A549 (cell line): ENCODE measurements at regions not wholly inside any gene's neighbourhood (a gene's known extent, or its start where the extent isn't known, plus 50 kb on each side); places are given as distances from the start of the nearest gene placed in this dataset.
A peak's percentile ranks its signal among the peaks of the same experiment; 100 is the strongest.
"Not testable (repeated sequence)": the region's sequence is repeated elsewhere in the genome, so short reads cannot be mapped to it uniquely, and the experiment has no call there.

Experiments used
- ATAC-seq, 2 experiments: fragments of 200-7000 bp in 1 of 2; fragments of >200 bp in 1 of 2; cut with Nextera tagmentation in 1 of 2; cut with Tn5 transposase in 1 of 2; 3 replicates each; pipeline versions ENCODE4 v1.8.0 to v1.9.1; 2018 to 2020; ENCODE audit warnings: mild to moderate bottlenecking in 1 of 2, moderate library complexity in 1 of 2
- CTCF ChIA-PET: fragments of 300-600 bp; sonication (Branson Sonifier 250); formaldehyde crosslinking; extraction: SDS; loops from one replicate; lab custom pipeline; 2021; ENCODE audit warnings: antibody characterized with exemption, inconsistent platforms; lab: Yijun Ruan, JAX
- POLR2A ChIA-PET: fragments of 350-600 bp; formaldehyde crosslinking; extraction: SDS; loops from one replicate; lab custom pipeline; 2021; ENCODE audit warnings: antibody characterized with exemption, inconsistent platforms; lab: Yijun Ruan, JAX
- DNase-seq, 2 experiments: peaks; one replicate each; pipeline versions ENCODE4 v3.0.0 to v3.0.0-alpha.2; 2011 to 2016; ENCODE audit warnings: low read depth in 1 of 2, low spot score in 1 of 2
- FAIRE-seq: peaks from 2 replicates; lab custom pipeline; 2011; peaks lifted over from hg19 to GRCh38; lab: Jason Lieb, UNC
- H3K27ac ChIP-seq, 2 experiments: fragments of >200 bp; sonication (Bioruptor Twin); formaldehyde crosslinking; 3 replicates each; pipeline ENCODE4 v1.5.1; 2016 to 2017
- H3K4me1 ChIP-seq: fragments of >200 bp; sonication (Bioruptor Twin); formaldehyde crosslinking; 3 replicates; pipeline ENCODE4 v1.6.1; 2016
- H3K4me2 ChIP-seq: fragments of >200 bp; sonication (Bioruptor Twin); formaldehyde crosslinking; 3 replicates; pipeline ENCODE4 v1.6.1; 2016
- H3K4me3 ChIP-seq: fragments of >200 bp; sonication (Bioruptor Twin); formaldehyde crosslinking; 3 replicates; pipeline ENCODE4 v1.5.1; 2016
- H3K9me3 ChIP-seq: fragments of >200 bp; sonication (Bioruptor Twin); formaldehyde crosslinking; 3 replicates; pipeline ENCODE4 v1.6.1; 2016
- CBX8 ChIP-seq: fragments of 200-600 bp; sonication (generic); IDR thresholded peaks from 2 replicates; pipeline ENCODE4 v1.6.1; 2016
- ELK1 ChIP-seq: fragments of 150-350 bp; IDR thresholded peaks from 2 replicates; pipeline ENCODE4 v1.6.1; 2014; ENCODE audit warnings: low read depth, mild to moderate bottlenecking, low read length
- EP300 ChIP-seq, 2 experiments: fragments of >200 bp; sonication (Bioruptor Twin); formaldehyde crosslinking; IDR thresholded peaks; 2 replicates in 1 of 2; 3 replicates in 1 of 2; pipeline ENCODE4 v1.6.1; 2016 to 2017
- ESRRA ChIP-seq: fragments of 150-350 bp; IDR thresholded peaks from 2 replicates; pipeline ENCODE4 v1.6.1; 2014; ENCODE audit warnings: mild to moderate bottlenecking, low read length, borderline replicate concordance
- FOSL2 ChIP-seq, 2 experiments: fragments of 450-650 bp in 1 of 2; fragments of >200 bp in 1 of 2; sonication (Bioruptor Twin) in 1 of 2; formaldehyde crosslinking; IDR thresholded peaks; 2 replicates each; pipeline versions ENCODE4 v1.5.0 to v1.6.1; 2016 to 2020; ENCODE audit warnings: mild to moderate bottlenecking in 1 of 2, moderate library complexity in 1 of 2
- HDAC2 ChIP-seq: fragments of 200-600 bp; sonication (generic); IDR thresholded peaks from 2 replicates; pipeline ENCODE4 v1.6.1; 2016
- HEYL ChIP-seq: fragments of 250-450 bp; sonication (Bioruptor Pico); IDR thresholded peaks from 2 replicates; pipeline ENCODE4 v1.8.0; 2021; ENCODE audit warnings: mild to moderate bottlenecking, moderate library complexity
- HMGXB4 ChIP-seq: fragments of 250-450 bp; sonication (Bioruptor Pico); IDR thresholded peaks from 2 replicates; pipeline ENCODE4 v1.5.0; 2021; ENCODE audit warnings: mild to moderate bottlenecking, moderate library complexity, borderline replicate concordance
- NPAS2 ChIP-seq: fragments of 250-450 bp; sonication (Bioruptor Pico); IDR thresholded peaks from 2 replicates; pipeline ENCODE4 v1.8.0; 2022; ENCODE audit warnings: mild to moderate bottlenecking, moderate library complexity, borderline replicate concordance
- NR3C1 ChIP-seq: fragments of >200 bp; sonication (Bioruptor Twin); formaldehyde crosslinking; IDR thresholded peaks from 3 replicates; pipeline ENCODE4 v1.6.1; 2017
- RARB ChIP-seq: fragments of 250-450 bp; sonication (Bioruptor Pico); IDR thresholded peaks from 2 replicates; pipeline ENCODE4 v1.8.0; 2021; ENCODE audit warnings: mild to moderate bottlenecking, moderate library complexity
- RCOR1 ChIP-seq: fragments of 150-350 bp; IDR thresholded peaks from 2 replicates; pipeline ENCODE4 v1.6.1; 2014; ENCODE audit warnings: antibody characterized with exemption, low read length, low read depth
- SMC3 ChIP-seq: fragments of >200 bp; sonication (Bioruptor Twin); formaldehyde crosslinking; IDR thresholded peaks from 3 replicates; pipeline ENCODE4 v1.6.1; 2018; ENCODE audit warnings: inconsistent platforms
- SREBF2 ChIP-seq: fragments of 450-650 bp; IDR thresholded peaks from 2 replicates; pipeline ENCODE4 v1.6.1; 2014; ENCODE audit warnings: mild to moderate bottlenecking, moderate library complexity
- ZNF302 ChIP-seq: fragments of 250-450 bp; sonication (Bioruptor Pico); IDR thresholded peaks from 2 replicates; pipeline ENCODE4 v1.9.0; 2021; ENCODE audit warnings: inconsistent platforms, mild to moderate bottlenecking, moderate library complexity
- WGBS: methylation state at CpG from one replicate; pipeline ENCODE4 v1.1.6; 2017; ENCODE audit errors: missing lambda C conversion rate; 5-methylcytosine and 5-hydroxymethylcytosine counted together
- TF ChIP-seq, protein P1 (sequence below): fragments of >200 bp; sonication (Bioruptor Twin); formaldehyde crosslinking; IDR thresholded peaks from 3 replicates; pipeline ENCODE4 v1.6.1; 2016

DNA sequence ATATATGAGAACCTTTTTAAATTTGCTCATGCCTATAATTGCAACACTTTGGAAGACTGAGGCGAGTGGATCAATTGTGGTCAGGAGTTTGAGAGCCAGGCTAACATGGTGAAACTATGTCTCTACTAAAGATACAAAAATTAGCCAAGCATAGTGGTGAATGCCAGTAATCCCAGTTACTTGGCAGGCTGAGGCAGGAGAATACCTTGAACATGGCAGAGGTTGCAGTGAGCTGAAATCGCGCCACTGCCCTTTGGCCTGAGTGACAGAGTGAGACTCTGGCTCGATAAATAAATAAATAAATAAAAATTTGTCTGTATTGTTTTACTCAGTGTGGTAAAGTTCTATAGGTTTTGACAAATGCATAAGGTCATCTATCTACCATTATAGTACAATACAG is 218.2 kb downstream of the ZC4H2 start:
- 3% methylated on average over 4 of the region's 4 CpGs for WGBS
- H3K4me2 ChIP-seq: no peak overlapping the region
- ATAC-seq (no peak), FAIRE-seq (no peak), DNase-seq (no peak)
- TF ChIP-seq ESRRA (no peak), NR3C1 (no peak), SMC3 (no peak), EP300 (IDR thresholded peaks at IDR 0.05) (no peak)
- ChIA-PET CTCF (no interaction called here), POLR2A (no interaction called here)
- H3K27ac ChIP-seq: no peak overlapping the region
- no peaks in the 10 kb centered on the region for H3K9me3 ChIP-seq
- H3K4me3 ChIP-seq: no peak overlapping the region
- H3K4me1 ChIP-seq: no peaks in the 10 kb centered on the region

- ChIA-PET CTCF (no interaction called here), POLR2A (no interaction called here)
- no peaks in the 10 kb centered on the region for H3K4me1 ChIP-seq
- DNase-seq: no peak
- 2% methylated on average over 7 of the region's 7 CpGs for WGBS
- TF ChIP-seq, protein P1, sequence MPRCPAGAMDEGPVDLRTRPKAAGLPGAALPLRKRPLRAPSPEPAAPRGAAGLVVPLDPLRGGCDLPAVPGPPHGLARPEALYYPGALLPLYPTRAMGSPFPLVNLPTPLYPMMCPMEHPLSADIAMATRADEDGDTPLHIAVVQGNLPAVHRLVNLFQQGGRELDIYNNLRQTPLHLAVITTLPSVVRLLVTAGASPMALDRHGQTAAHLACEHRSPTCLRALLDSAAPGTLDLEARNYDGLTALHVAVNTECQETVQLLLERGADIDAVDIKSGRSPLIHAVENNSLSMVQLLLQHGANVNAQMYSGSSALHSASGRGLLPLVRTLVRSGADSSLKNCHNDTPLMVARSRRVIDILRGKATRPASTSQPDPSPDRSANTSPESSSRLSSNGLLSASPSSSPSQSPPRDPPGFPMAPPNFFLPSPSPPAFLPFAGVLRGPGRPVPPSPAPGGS: no peak
- no peak for TF ChIP-seq RARB (CRISPR knock-in tag)
- no peak for TF ChIP-seq HDAC2
- no peak for TF ChIP-seq NPAS2 (CRISPR knock-in tag)
- no peak for TF ChIP-seq CBX8
- TF ChIP-seq SMC3: no peak
- H3K9me3 ChIP-seq: no peaks in the 10 kb centered on the region
- H3K27ac ChIP-seq: no peak overlapping the region
- H3K4me2 ChIP-seq: no peak overlapping the region
- H3K4me3 ChIP-seq: no peak overlapping the region
- FAIRE-seq: peak; percentile 18
- no peak for ATAC-seq
Measured at GRCh38 chrX:64739792-64740378, 236.4 kb downstream of the ZC4H2 start.

DNA sequence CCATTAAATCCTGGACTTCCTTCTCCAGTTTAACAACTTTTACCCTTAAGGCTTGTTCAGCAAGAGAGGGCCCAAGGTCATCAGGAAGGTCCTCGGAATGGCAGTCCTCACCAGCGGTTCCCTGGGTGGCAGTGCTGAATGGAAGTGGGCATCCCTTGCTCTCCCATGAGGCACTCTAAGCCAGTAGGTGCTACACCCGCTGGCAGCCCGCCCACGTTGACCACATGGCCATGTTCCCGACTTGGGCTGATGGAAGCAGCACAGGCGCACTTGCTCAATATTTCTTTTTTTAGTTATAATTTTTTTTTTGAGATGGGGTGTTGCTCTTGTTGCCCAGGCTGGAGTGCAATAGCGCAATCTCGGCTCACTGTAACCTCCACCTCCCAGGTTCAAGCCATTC is 277.9 kb downstream of the ZC4H2 start:
- CTCF ChIA-PET: no interaction called here
- DNase-seq (no peak), ATAC-seq (no peak), FAIRE-seq (no peak)
- no peaks in the 10 kb centered on the region; the same call in 2 of the 3 replicates for H3K9me3 ChIP-seq
- POLR2A ChIA-PET: no interaction called here
- no peaks in the 10 kb centered on the region for H3K4me1 ChIP-seq
- H3K4me3 ChIP-seq: no peak overlapping the region
- no peak overlapping the region for H3K27ac ChIP-seq
- H3K4me2 ChIP-seq: no peak overlapping the region
- TF ChIP-seq NPAS2 (CRISPR knock-in tag): no peak
- TF ChIP-seq RCOR1: no peak
- no peak for TF ChIP-seq HMGXB4 (CRISPR knock-in tag)
- no peak for TF ChIP-seq SREBF2
- TF ChIP-seq ELK1: no peak
- no peak for TF ChIP-seq ZNF302
- no peak for TF ChIP-seq FOSL2 (IDR thresholded peaks at IDR 0.05)
- TF ChIP-seq FOSL2 (CRISPR knock-in tag; IDR thresholded peaks at IDR 0.05): no peak
- TF ChIP-seq EP300 (IDR thresholded peaks at IDR 0.05): no peak
- TF ChIP-seq HEYL (CRISPR knock-in tag): no peak
- WGBS: 5% methylated on average over 9 of the region's 9 CpGs

- ATAC-seq, DNase-seq, CTCF ChIA-PET, H3K9me3 ChIP-seq, H3K27ac ChIP-seq, POLR2A ChIA-PET, H3K4me1 ChIP-seq, H3K4me3 ChIP-seq, H3K4me2 ChIP-seq, FAIRE-seq: not testable (repeated sequence)
- WGBS: 0% methylated on average over 1 of the region's 7 CpGs
Measured at GRCh38 chrX:64695372-64695771, 280.9 kb downstream of the ZC4H2 start.
